CD4-positive, alpha-beta T cell treated with Interleukin-6 at 100 ng/mL for 8 hours (primary cell): ENCODE measurements at regions not wholly inside any gene's neighbourhood (a gene's known extent, or its start where the extent isn't known, plus 50 kb on each side); places are given as distances from the start of the nearest gene placed in this dataset.
"Not testable (repeated sequence)": the region's sequence is repeated elsewhere in the genome, so short reads cannot be mapped to it uniquely, and the experiment has no call there.

Experiments used
- DNase-seq: peaks from one replicate; pipeline ENCODE4 v3.0.0-alpha.2; 2020; ENCODE audit warnings: mixed read lengths, low spot score

DNA sequence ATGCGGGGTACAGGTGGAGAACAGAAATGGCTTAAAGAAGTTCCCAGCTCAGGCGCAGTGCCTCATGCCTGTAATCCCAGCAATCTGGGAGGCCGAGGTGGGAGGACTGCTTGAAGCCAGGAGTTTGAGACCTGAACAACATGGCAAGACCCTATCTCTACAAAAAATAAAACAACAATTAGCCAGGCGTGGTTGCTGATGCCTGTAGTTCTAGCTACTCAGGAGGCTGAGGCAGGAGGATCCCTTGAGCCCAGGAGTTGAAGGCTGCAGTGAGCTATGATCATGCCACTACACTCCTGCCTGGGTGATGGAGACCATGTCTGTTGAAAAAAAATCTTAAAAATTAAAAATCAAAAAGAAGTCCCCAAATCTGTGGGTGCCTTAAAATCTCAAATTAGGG lies 228.3 kb upstream of the WSB1 start:
- no peak for DNase-seq

DNA sequence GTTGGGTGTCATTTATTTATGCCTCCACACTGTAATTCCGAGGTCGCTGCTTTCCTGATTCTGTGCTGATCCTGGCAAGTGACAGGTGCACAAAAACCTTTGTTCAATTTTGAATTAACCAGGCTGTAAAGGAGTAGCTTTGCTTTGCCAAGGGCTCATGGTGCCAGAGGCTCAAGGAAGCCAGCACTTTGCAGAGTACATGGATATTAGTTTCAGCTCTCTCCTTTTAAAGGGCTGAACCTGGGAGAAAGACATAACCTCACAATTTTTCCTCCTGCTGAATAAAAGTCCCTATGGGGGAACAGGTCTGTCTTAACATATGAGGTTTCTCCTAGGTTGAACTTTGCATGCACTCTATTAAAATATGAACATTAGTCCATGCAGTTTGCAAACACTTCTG lies 227.6 kb upstream of the WSB1 start:
- no peak for DNase-seq

GRCh38 chr17:27069842-27070508 lies 223.9 kb upstream of the WSB1 start:
- no peak for DNase-seq

DNA sequence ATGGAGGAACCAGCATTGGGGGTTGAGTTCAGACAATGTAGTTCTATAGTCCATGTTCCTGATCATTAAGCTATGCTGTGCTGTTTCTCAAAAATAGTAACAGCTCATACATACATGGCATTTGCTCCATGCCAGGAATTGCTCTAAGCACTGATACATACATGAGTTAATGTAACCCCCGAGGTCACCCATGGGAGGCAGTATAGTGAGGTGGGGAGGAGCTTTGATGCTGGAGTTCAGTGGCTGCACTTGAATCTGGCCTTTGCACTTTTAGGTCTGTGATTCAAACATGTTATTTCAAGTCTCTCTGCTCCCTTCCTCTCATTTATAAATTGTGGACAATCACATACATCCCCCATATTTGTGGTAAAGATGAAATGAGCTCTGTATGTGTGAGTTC lies 223.1 kb upstream of the WSB1 start:
- DNase-seq: no peak

- no peak for DNase-seq
These were observed 221.0 kb upstream of the WSB1 start for GRCh38 chr17:27072885-27073284.

GRCh38 chr17:27076814-27077213 lies 217.1 kb upstream of the WSB1 start:
- no peak for DNase-seq

- no peak for DNase-seq
These were observed 215.6 kb upstream of the WSB1 start for GRCh38 chr17:27078296-27078695.

DNA sequence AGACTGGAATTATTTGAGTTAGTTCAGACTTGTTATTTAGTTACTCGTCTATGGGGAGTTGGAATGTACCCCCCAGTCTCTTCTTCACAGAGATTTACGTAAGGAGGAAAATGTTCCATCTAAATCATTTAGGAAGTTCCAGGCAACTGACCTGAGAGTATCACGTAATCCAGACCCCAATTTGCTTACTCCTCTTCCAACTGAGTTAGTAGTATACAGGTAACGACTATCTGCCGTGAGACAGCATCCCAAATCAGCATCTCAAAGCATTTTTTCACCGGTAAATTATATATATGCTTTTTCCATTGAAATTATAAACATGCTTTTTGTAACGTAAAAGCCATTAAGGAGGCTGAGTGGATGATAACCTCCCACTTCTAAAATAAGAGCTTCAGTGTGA lies 214.3 kb upstream of the WSB1 start:
- DNase-seq: no peak

DNA sequence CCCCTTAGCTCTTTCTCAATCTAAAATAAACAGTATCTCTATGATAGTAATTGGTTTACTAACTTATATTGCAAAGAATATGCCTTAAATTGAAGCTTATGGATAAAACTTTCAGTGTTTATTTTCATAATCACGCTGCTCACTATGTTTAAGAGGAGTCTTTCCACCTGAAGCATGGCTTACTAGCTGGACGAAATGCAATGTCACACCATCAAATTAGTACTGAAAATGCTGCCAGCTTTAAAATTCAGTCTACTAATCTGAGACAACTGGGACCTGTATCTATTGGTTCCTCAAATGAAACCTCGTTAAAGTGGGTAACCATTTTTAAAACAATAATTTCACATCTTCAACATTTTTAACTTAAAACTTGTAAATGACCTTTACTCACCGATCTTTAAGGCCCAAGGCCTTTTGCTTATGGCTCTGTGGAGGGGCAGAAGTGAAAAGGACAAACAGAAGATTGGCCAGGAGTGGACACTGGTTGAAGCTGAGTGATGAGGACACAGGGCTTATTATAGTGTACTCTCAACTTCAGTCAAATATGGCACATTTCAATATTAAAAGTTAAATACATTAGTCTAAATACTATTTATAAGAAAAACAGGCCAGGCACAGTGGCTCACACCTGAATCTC lies 212.8 kb upstream of the WSB1 start:
- DNase-seq: no peak

DNA sequence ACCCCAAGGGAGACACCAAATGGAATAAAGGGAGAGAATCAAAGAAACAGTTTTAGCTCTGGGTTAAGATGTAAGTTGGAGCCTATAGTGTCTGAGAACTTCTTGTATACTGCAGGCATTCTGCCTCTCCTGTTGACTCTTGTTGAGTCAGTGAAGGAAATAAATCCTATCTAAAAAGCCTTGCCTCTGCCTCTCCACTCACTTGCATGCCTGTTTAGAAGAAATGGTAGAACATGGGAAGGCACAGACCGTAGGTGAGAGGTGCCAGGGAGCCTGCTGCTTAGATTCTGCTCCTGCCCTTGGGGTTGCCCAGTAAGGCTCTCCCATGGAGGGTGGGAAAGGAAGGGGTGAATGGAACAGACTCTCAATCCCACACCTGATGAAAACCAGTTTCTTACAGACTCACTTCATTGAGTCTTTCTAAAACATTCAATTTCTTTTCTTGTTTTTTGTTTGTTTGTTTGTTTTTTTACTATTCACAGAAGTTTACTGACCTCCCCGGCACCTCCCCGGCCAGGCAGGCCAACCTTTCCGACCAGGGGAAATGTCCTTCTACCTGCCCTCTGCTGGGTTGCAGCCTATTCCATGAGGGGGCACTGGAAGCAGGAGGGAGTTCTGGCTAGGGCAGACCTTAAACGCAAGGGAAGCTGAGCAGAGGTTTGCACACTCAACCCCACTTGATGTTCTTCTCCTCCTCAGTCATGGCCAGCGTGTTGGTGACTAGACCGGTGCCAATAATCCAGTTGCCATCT lies 211.7 kb upstream of the WSB1 start:
- no peak for DNase-seq

GRCh38 chr17:27082775-27083154 lies 211.1 kb upstream of the WSB1 start:
- no peak for DNase-seq

DNA sequence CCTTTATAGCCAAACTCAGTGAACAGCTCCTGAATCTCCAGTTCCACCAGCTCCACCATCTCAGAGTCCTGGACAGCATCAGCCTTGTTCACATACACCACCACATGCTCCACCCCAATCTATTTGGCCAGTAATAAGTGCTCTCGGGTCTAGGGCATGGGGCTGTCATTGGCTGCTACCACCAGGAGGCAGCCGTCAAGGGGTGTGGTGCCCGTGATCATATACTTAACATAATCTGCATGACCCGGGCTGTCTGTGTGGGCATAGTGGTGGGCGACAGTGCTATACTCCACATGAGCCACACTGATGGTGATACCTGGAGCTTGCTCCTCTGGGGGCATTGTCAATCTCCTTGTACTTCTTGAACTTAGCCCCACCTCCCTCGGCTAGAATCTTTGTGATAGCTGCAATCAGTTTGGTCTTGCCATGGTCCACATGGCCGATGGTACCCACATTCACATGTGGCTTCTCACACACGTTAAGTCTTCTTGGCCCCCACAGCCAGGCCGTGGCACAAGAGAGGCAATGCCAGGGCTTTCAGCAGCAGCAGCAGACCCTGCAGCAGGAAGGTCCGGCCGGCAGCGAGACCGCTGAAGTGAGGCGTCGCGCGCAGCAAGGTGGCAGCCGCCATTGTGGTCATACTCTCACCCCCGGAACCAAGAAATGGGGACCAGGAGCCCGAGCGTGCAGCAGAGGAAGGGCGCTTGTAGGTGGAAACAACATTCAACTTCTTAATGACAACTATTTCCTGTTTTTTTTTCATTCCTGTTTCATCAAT lies 210.3 kb upstream of the WSB1 start:
- no peak for DNase-seq

GRCh38 chr17:27085517-27085916 lies 208.4 kb upstream of the WSB1 start:
- no peak for DNase-seq

- no peak for DNase-seq
These were observed 207.4 kb upstream of the WSB1 start for GRCh38 chr17:27086526-27086925.

DNA sequence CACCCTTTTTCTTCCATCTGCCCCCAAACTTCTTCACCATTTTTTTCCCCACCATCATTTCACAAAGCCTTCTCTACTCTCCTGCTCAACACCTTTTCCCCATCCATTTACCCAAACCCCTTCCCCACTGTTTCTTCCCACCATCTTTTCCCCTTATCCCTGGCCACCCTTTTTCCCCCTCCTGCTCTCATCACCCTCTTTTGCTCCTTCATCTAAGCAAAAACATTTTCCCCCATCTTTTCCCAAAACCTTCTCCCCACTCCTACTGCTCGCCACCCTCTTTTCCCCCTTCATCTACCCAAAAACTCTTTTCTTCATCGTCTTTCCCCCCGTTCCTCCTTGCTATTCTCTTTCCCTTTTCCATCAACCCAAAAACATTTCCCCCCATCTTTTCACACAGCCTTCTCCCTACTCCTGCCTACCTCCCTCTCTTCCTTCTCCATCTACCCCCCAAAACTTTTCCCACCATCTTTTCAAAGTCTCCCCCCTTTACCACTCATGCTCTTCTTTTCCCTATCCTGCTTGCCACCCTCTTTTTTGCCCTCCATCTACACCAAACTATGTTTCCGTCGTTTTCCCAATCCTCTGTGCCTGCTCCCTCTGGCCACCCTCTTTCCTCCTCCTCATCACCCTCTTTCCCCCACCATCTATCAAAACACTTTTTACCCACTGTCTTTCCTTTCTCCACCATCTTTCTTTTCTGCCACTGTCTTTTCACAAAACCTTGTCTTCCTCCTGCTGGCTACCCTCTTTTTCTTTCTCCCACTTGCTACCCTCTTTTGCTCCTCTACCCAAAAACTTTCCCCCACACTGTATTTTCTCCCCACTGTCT lies 205.8 kb upstream of the WSB1 start:
- DNase-seq: no peak

GRCh38 chr17:27088767-27089078 lies 205.2 kb upstream of the WSB1 start:
- no peak for DNase-seq

- DNase-seq: not testable (repeated sequence)
These were observed 204.6 kb upstream of the WSB1 start for GRCh38 chr17:27089079-27089928.

- DNase-seq: no peak
These were observed 204.0 kb upstream of the WSB1 start for GRCh38 chr17:27089929-27090247.

DNA sequence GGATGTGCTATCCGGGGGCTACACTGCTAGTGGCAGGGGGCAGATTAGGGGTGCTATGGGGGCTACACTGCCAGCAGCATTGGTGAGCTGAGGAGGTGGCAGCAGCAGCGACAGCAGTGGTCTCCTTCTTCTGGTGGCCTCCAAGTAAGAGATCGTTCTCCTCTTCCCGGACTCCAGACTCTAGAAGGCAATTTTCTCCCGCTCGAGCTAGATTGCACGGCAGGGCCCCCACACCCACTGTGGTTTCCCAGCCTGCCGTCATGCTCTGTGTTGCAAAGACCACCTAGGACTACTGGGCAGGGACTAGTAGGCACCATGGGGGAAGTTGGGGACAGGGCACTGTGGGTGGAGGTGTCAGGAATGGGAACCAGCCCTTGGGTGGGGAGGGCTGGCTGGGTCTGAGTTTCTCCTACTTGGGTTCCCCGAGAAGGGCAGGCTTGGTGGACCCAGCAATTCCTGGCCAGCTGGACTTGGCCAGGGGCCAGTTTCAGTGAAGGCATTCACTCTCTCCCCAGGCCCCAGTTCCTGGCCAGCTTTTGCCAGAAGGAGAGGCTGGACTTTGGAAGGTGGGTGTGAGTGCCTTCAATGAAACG lies 203.4 kb upstream of the WSB1 start:
- not testable (repeated sequence) for DNase-seq

- DNase-seq: no peak
These were observed 202.8 kb upstream of the WSB1 start for GRCh38 chr17:27091043-27091497.

DNA sequence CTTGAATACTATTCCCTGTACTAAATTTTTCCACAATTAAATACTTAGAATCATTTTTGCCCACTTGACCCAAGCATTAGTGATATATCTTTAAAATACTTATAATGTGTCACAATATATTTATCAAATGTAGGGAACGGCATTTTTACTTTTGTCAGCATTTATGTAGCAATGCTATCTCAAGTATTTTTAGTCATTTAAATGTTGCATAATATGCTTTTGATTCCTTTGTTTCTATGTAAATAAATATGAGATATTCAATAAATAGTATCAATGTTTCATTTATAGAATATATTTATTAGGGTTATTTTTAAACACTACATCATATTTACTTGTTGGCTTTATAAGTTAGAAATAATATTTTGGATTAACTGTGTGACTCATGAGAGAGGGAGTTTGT lies 199.7 kb upstream of the WSB1 start:
- not testable (repeated sequence) for DNase-seq
